AML-193 (cell line): ENCODE measurements at regions not wholly inside any gene's neighbourhood (a gene's known extent, or its start where the extent isn't known, plus 50 kb on each side); places are given as distances from the start of the nearest gene placed in this dataset.
A peak's percentile ranks its signal among the peaks of the same experiment; 100 is the strongest.
"Not testable (repeated sequence)": the region's sequence is repeated elsewhere in the genome, so short reads cannot be mapped to it uniquely, and the experiment has no call there.

ENCODE experiments used
- DNase-seq, 2 experiments: peaks; one replicate each; lab custom pipeline; 2025; lab: John Stamatoyannopoulos, UW

GRCh38 chr2:154582694-154583093 lies 115.8 kb upstream of the KCNJ3 start:
- not testable (repeated sequence) for DNase-seq

- DNase-seq, result not testable (repeated sequence)
Observed at GRCh38 chr2:154583274-154583673, 115.2 kb upstream of the KCNJ3 start.

- DNase-seq, result no peak
Observed at GRCh38 chr2:154587739-154588138, 110.8 kb upstream of the KCNJ3 start.

- no peak for DNase-seq
Observed at GRCh38 chr2:154588838-154589237, 109.7 kb upstream of the KCNJ3 start.

- DNase-seq, result no peak
Observed at GRCh38 chr2:154589514-154589913, 109.0 kb upstream of the KCNJ3 start.

- no peak for DNase-seq
Observed at GRCh38 chr2:154591294-154591820, 107.1 kb upstream of the KCNJ3 start.

GRCh38 chr2:154599189-154599588 lies 99.3 kb upstream of the KCNJ3 start:
- DNase-seq, result no peak

GRCh38 chr2:154600927-154601494 lies 97.5 kb upstream of the KCNJ3 start:
- DNase-seq, result no peak

GRCh38 chr2:154603682-154604081 lies 94.8 kb upstream of the KCNJ3 start:
- no peak for DNase-seq

- no peak for DNase-seq
Observed at GRCh38 chr2:154608438-154608837, 90.1 kb upstream of the KCNJ3 start.

- no peak for DNase-seq
Observed at GRCh38 chr2:154614906-154615305, 83.6 kb upstream of the KCNJ3 start.

GRCh38 chr2:154616659-154617058 lies 81.8 kb upstream of the KCNJ3 start:
- DNase-seq, result no peak

- no peak for DNase-seq
Observed at GRCh38 chr2:154620471-154620870, 78.0 kb upstream of the KCNJ3 start.

- peak; percentile 11 to 19 for DNase-seq
Observed at GRCh38 chr2:154623819-154624218, 74.7 kb upstream of the KCNJ3 start.

GRCh38 chr2:154637456-154637855 lies 61.0 kb upstream of the KCNJ3 start:
- DNase-seq, result no peak

- no peak for DNase-seq
Observed at GRCh38 chr2:154638783-154639182, 59.7 kb upstream of the KCNJ3 start.

- no peak for DNase-seq
Observed at GRCh38 chr2:154640000-154640399, 58.5 kb upstream of the KCNJ3 start.
